T1000 (cell line): ENCODE measurements at regions not wholly inside any gene's neighbourhood (a gene's known extent, or its start where the extent isn't known, plus 50 kb on each side); places are given as distances from the start of the nearest gene placed in this dataset.

Experiments used
- DNase-seq: peaks from one replicate; lab custom pipeline; 2025; ENCODE audit warnings: mixed read lengths; lab: John Stamatoyannopoulos, UW

- DNase-seq: no peak
Observed at GRCh38 chr4:188197566-188197965, 58.3 kb downstream of the TRIML1 start.

- DNase-seq: no peak
Observed at GRCh38 chr4:188198982-188199792, 59.9 kb downstream of the TRIML1 start.

GRCh38 chr4:188201851-188202250 lies 62.6 kb downstream of the TRIML1 start:
- peak; percentile 3 for DNase-seq

GRCh38 chr4:188206783-188207182 lies 67.5 kb downstream of the TRIML1 start:
- DNase-seq: no peak

- DNase-seq: no peak
Observed at GRCh38 chr4:188214861-188215260, 75.6 kb downstream of the TRIML1 start.

- no peak for DNase-seq
Observed at GRCh38 chr4:188218392-188218791, 79.2 kb downstream of the TRIML1 start.

GRCh38 chr4:188220006-188220405 lies 80.8 kb downstream of the TRIML1 start:
- DNase-seq: no peak

- no peak for DNase-seq
Observed at GRCh38 chr4:188221090-188221489, 81.8 kb downstream of the TRIML1 start.

GRCh38 chr4:188228279-188228678 lies 89.0 kb downstream of the TRIML1 start:
- no peak for DNase-seq

- DNase-seq: no peak
Observed at GRCh38 chr4:188232428-188232827, 93.2 kb downstream of the TRIML1 start.

GRCh38 chr4:188242041-188242440 lies 102.8 kb downstream of the TRIML1 start:
- no peak for DNase-seq

GRCh38 chr4:188245651-188246050 lies 106.4 kb downstream of the TRIML1 start:
- no peak for DNase-seq

GRCh38 chr4:188246488-188246887 lies 107.2 kb downstream of the TRIML1 start:
- no peak for DNase-seq

GRCh38 chr4:188254211-188254610 lies 115.0 kb downstream of the TRIML1 start:
- no peak for DNase-seq

- DNase-seq: peak; percentile 11
Observed at GRCh38 chr4:188262464-188262863, 123.2 kb downstream of the TRIML1 start.

GRCh38 chr4:188263321-188263720 lies 124.1 kb downstream of the TRIML1 start:
- DNase-seq: no peak

GRCh38 chr4:188266386-188266785 lies 127.1 kb downstream of the TRIML1 start:
- no peak for DNase-seq

- DNase-seq: no peak
Observed at GRCh38 chr4:188268131-188268908, 129.1 kb downstream of the TRIML1 start.

GRCh38 chr4:188270273-188271069 lies 131.2 kb downstream of the TRIML1 start:
- no peak for DNase-seq

GRCh38 chr4:188275686-188276085 lies 136.4 kb downstream of the TRIML1 start:
- DNase-seq: no peak

GRCh38 chr4:188279184-188279583 lies 139.9 kb downstream of the TRIML1 start:
- no peak for DNase-seq

GRCh38 chr4:188282471-188283232 lies 143.4 kb downstream of the TRIML1 start:
- DNase-seq: no peak
